GM12864 (cell line): ENCODE measurements at regions not wholly inside any gene's neighbourhood (a gene's known extent, or its start where the extent isn't known, plus 50 kb on each side); places are given as distances from the start of the nearest gene placed in this dataset.

Experiments used
- DNase-seq: peaks from one replicate; pipeline ENCODE4 v3.0.0-alpha.2; 2011; ENCODE audit warnings: low read depth
- H3K4me3 ChIP-seq: 2 replicates; pipeline ENCODE4 v1.5.1; 2011; ENCODE audit warnings: mild to moderate bottlenecking, low read depth, low read length, control low read depth
- CTCF ChIP-seq: IDR thresholded peaks from 2 replicates; pipeline ENCODE4 v1.5.1; 2011; ENCODE audit warnings: low read depth, mild to moderate bottlenecking, moderate library complexity, low read length, control low read depth, inconsistent platforms; ENCODE audit errors: missing control alignments

DNA sequence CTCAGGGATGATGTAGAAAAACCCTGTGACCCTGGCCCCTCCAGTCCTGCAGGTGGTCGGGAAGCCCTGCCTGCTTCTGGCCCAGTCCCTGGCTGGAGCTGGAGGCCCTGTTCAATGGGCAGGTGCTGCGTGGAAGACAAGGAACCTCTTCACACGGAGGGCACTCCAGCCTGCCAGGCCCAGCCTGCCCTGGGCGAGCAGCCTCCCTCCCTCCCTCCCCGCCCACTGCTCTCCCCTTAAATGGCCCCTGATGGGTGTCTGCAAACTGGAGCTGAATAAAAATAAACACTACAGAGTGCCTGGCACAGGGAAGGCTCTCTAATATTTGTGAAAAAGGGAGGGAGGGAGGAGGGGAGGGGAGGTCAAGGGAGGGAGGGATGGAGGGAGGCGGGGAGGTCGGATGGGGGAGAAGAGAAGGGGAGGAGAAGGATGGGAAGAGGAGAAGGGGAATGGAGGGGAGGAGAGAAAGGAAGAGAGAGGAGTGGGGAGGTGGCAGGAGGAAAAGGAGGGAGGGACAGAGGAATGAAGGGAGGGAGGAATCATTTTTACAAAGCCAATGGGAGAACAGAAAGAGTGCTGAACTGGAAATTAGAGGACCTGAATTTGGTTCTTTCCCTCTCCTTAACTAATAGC lies 222.8 kb upstream of the TNRC6C start:
- no peak overlapping the region for H3K4me3 ChIP-seq
- no peak for DNase-seq

GRCh38 chr17:77736199-77736585 lies 222.3 kb upstream of the TNRC6C start:
- TF ChIP-seq CTCF = no peak
- DNase-seq = no peak
- H3K4me3 ChIP-seq = no peak overlapping the region

More for the DNA sequence above, 222.8 kb upstream of the TNRC6C start:
- no peak for TF ChIP-seq CTCF

DNA sequence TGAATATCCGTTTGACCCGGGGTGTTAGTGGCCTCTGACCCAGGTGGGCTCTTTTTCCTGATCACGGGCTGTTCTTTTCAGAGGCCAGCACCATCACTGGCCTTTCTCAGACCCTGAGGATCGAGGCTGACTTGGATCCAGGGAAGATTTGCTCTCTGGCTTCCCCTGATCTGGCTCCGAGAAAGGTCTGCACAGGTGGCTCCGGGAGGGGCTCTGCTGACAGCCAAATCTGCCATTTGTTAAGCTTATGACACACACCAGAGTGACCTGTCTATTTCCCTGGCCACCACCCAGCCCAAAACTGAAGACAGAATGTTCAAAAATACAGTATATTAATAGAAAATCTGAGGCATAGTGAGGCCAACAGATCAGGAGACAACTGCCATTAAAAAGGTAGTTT lies 221.8 kb upstream of the TNRC6C start:
- no peak overlapping the region for H3K4me3 ChIP-seq
- no peak for DNase-seq
- TF ChIP-seq CTCF = no peak

DNA sequence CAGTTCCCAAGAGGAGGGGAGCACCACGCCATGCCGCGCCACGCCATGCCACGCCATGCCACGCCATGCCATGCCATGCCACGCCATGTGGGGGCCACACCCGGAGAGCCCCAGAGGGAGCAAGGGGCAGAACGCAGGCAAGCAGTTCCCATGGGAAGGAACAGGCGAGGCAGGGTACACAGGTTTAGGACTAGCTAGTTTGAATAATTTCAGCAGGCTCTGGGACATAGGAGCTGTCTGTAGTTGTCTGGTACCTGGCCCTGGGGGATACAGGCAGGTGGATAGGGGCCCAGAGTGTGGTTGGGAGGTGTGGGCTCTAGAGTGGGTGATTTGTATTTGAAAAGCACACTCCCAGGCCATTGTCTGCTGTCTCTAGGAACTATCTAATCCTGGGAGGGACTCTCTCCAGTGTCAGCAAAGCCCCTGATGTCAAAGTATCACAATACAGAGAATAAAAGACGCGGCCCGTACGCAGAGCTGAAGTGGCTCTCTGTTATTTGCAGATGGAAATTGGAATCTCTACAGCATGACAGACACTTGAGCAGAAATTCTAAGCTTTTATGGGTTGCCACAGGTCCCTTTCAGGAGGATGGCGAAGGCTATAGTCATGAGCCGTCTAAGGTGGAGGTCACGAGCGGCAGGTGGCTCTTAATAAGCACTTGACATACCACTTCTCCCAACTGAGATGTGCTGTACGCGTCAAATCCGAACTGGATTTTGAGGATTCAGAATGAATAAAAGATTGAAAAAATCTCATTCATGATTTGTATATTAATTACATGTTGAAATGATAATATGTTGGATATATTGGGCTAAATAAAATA lies 220.8 kb upstream of the TNRC6C start:
- no peak overlapping the region for H3K4me3 ChIP-seq
- TF ChIP-seq CTCF = no peak
- no peak for DNase-seq

GRCh38 chr17:77738751-77739531 lies 219.6 kb upstream of the TNRC6C start:
- no peak for TF ChIP-seq CTCF
- no peak overlapping the region for H3K4me3 ChIP-seq
- DNase-seq = no peak

GRCh38 chr17:77740481-77740880 lies 218.0 kb upstream of the TNRC6C start:
- DNase-seq = no peak
- H3K4me3 ChIP-seq = no peak overlapping the region
- no peak for TF ChIP-seq CTCF
